Activated CD8-positive, alpha-beta memory T cell treated with anti-CD3 and anti-CD28 coated beads for 1 hour (primary cell): ENCODE measurements at regions not wholly inside any gene's neighbourhood (a gene's known extent, or its start where the extent isn't known, plus 50 kb on each side); places are given as distances from the start of the nearest gene placed in this dataset.

Experiments used
- DNase-seq, 2 donors: peaks; one replicate each; pipeline ENCODE4 v3.0.0-alpha.2; 2020; ENCODE audit warnings: low read depth in 1 of 2; ENCODE audit errors: extremely low read depth in 1 of 2

GRCh38 chr18:22110461-22110924, 58.9 kb upstream of the GATA6 start:
- DNase-seq: no peak

GRCh38 chr18:22112215-22112614, 57.2 kb upstream of the GATA6 start:
- DNase-seq: no peak

- DNase-seq: no peak
These were observed 56.1 kb upstream of the GATA6 start for GRCh38 chr18:22113144-22113844.

GRCh38 chr18:22114526-22115321, 54.7 kb upstream of the GATA6 start:
- no peak for DNase-seq

- DNase-seq: no peak
These were observed 53.8 kb upstream of the GATA6 start for GRCh38 chr18:22115573-22115972.
